CD4-positive, CD25-positive, alpha-beta regulatory T cell (primary cell): ENCODE measurements at regions not wholly inside any gene's neighbourhood (a gene's known extent, or its start where the extent isn't known, plus 50 kb on each side); places are given as distances from the start of the nearest gene placed in this dataset.
"Not testable (repeated sequence)": the region's sequence is repeated elsewhere in the genome, so short reads cannot be mapped to it uniquely, and the experiment has no call there.

Experiments used
- ATAC-seq, 2 donors: fragments of 150-1000 bp; cut with Tn5 transposase; one replicate each; pipeline ENCODE4 v1.10.0; 2021; ENCODE audit warnings: low read depth in 2 of 2, moderate number of reproducible peaks in 2 of 2, moderate library complexity in 1 of 2
- DNase-seq, 3 donors: peaks; one replicate each; pipeline versions ENCODE4 v3.0.0 to v3.0.0-alpha.2; 2012 to 2022; ENCODE audit warnings: mixed read lengths in 1 of 3
- H3K27ac ChIP-seq: one replicate; pipeline ENCODE4 v1.7.0; 2013; ENCODE audit warnings: mild to moderate bottlenecking, low read length; ENCODE audit not compliant: insufficient read depth, poor library complexity, severe bottlenecking
- H3K27me3 ChIP-seq: one replicate; pipeline ENCODE4 v1.7.0; 2013; ENCODE audit warnings: low read length; ENCODE audit not compliant: control insufficient read depth, insufficient read depth
- H3K36me3 ChIP-seq: one replicate; pipeline ENCODE4 v1.7.0; 2013; ENCODE audit warnings: mild to moderate bottlenecking, low read length, moderate library complexity; ENCODE audit not compliant: control insufficient read depth, insufficient read depth
- H3K4me1 ChIP-seq: 2 replicates; pipeline ENCODE4 v1.7.0; 2013; ENCODE audit warnings: mild to moderate bottlenecking, low read length; ENCODE audit not compliant: insufficient read depth, control insufficient read depth, poor library complexity, severe bottlenecking
- H3K4me3 ChIP-seq: one replicate; pipeline ENCODE4 v1.7.0; 2013; ENCODE audit warnings: low read depth, mild to moderate bottlenecking, low read length, moderate library complexity
- H3K9me3 ChIP-seq, 2 experiments: 1 replicate in 1 of 2; 2 replicates in 1 of 2; pipeline ENCODE4 v1.7.0; 2013; ENCODE audit warnings: low read length in 2 of 2, mild to moderate bottlenecking in 1 of 2, moderate library complexity in 1 of 2; ENCODE audit not compliant: control insufficient read depth in 2 of 2
- H3K27ac Mint-ChIP-seq, 3 donors: one replicate each; pipeline ENCODE4 v1.8.0; 2020 to 2022; ENCODE audit warnings: mild to moderate bottlenecking in 3 of 3, mixed read lengths in 3 of 3, moderate library complexity in 2 of 3
- H3K27me3 Mint-ChIP-seq: one replicate; pipeline ENCODE4 v1.8.0; 2022; ENCODE audit warnings: mild to moderate bottlenecking, mixed read lengths
- H3K36me3 Mint-ChIP-seq: one replicate; pipeline ENCODE4 v1.8.0; 2020; ENCODE audit warnings: mixed read lengths
- H3K4me1 Mint-ChIP-seq, 4 donors: one replicate each; pipeline ENCODE4 v1.8.0; 2020 to 2022; ENCODE audit warnings: mixed read lengths in 4 of 4, mild to moderate bottlenecking in 1 of 4
- H3K4me3 Mint-ChIP-seq, 4 donors: one replicate each; pipeline ENCODE4 v1.8.0; 2020 to 2022; ENCODE audit warnings: mild to moderate bottlenecking in 4 of 4, mixed read lengths in 4 of 4, moderate library complexity in 3 of 4
- H3K9me3 Mint-ChIP-seq, 7 donors: one replicate each; pipeline ENCODE4 v1.8.0; 2020 to 2022; ENCODE audit warnings: mixed read lengths in 7 of 7, mild to moderate bottlenecking in 3 of 7, moderate library complexity in 2 of 7

GRCh38 chr12:88714263-88714882, 134.1 kb upstream of the KITLG start:
- not testable (repeated sequence) for H3K9me3 ChIP-seq, H3K27ac ChIP-seq, H3K36me3 Mint-ChIP-seq, H3K4me1 ChIP-seq, H3K36me3 ChIP-seq, H3K4me1 Mint-ChIP-seq, H3K27me3 Mint-ChIP-seq, H3K4me3 ChIP-seq, H3K9me3 Mint-ChIP-seq, DNase-seq, ATAC-seq, H3K27me3 ChIP-seq, H3K4me3 Mint-ChIP-seq, H3K27ac Mint-ChIP-seq

- Mint-ChIP-seq H3K36me3 (no peaks in the 10 kb centered on the region), H3K27me3 (no peaks in the 10 kb centered on the region)
- ATAC-seq, result no peak
Observed at GRCh38 chr12:88707800-88708199, 127.5 kb upstream of the KITLG start.

GRCh38 chr12:88706286-88706685, 126.0 kb upstream of the KITLG start:
- H3K27me3 Mint-ChIP-seq, result no peaks in the 10 kb centered on the region
- Histone ChIP-seq H3K4me3 (no peak overlapping the region), H3K27me3 (no peaks in the 10 kb centered on the region), H3K27ac (no peak overlapping the region), H3K9me3 (no peaks in the 10 kb centered on the region), H3K4me1 (no peaks in the 10 kb centered on the region), H3K36me3 (no peaks in the 10 kb centered on the region)
- H3K4me3 Mint-ChIP-seq, result no peak overlapping the region
- ATAC-seq (no peak), DNase-seq (no peak)
- H3K36me3 Mint-ChIP-seq, result no peaks in the 10 kb centered on the region
- H3K9me3 Mint-ChIP-seq, result peaks cover 0 to 18% (median 4%) of the 10 kb centered on the region in 7 donors
- no peak overlapping the region for H3K27ac Mint-ChIP-seq
- no peaks in the 10 kb centered on the region for H3K4me1 Mint-ChIP-seq

More at GRCh38 chr12:88707800-88708199, 127.5 kb upstream of the KITLG start:
- no peaks in the 10 kb centered on the region for H3K9me3 ChIP-seq
- H3K27me3 ChIP-seq, result no peaks in the 10 kb centered on the region
- H3K4me3 ChIP-seq, result no peak overlapping the region
- no peak overlapping the region for H3K27ac Mint-ChIP-seq
- no peaks in the 10 kb centered on the region for H3K4me1 Mint-ChIP-seq
- no peaks in the 10 kb centered on the region for H3K36me3 ChIP-seq
- no peak for DNase-seq
- H3K4me3 Mint-ChIP-seq, result no peak overlapping the region
- H3K4me1 ChIP-seq, result no peaks in the 10 kb centered on the region
- H3K9me3 Mint-ChIP-seq, result peaks cover 0 to 18% (median 5%) of the 10 kb centered on the region in 7 donors
- H3K27ac ChIP-seq, result no peak overlapping the region

GRCh38 chr12:88703790-88704189, 123.5 kb upstream of the KITLG start:
- Mint-ChIP-seq H3K4me3 (no peak overlapping the region), H3K4me1 (no peaks in the 10 kb centered on the region), H3K36me3 (no peaks in the 10 kb centered on the region), H3K27me3 (no peaks in the 10 kb centered on the region), H3K9me3 (peaks cover 0 to 18% (median 4%) of the 10 kb centered on the region in 7 donors), H3K27ac (no peak overlapping the region)
- Histone ChIP-seq H3K4me3 (no peak overlapping the region), H3K27me3 (no peaks in the 10 kb centered on the region), H3K27ac (no peak overlapping the region), H3K36me3 (no peaks in the 10 kb centered on the region), H3K4me1 (no peaks in the 10 kb centered on the region), H3K9me3 (no peaks in the 10 kb centered on the region)
- no peak for ATAC-seq
- no peak for DNase-seq

GRCh38 chr12:88698471-88698870, 118.2 kb upstream of the KITLG start:
- peaks cover 0 to 10% (median 1%) of the 10 kb centered on the region in 7 donors for H3K9me3 Mint-ChIP-seq
- H3K4me3 Mint-ChIP-seq, result no peak overlapping the region
- no peaks in the 10 kb centered on the region for H3K4me1 Mint-ChIP-seq
- H3K36me3 ChIP-seq, result no peaks in the 10 kb centered on the region
- H3K4me3 ChIP-seq, result no peak overlapping the region
- H3K36me3 Mint-ChIP-seq, result no peaks in the 10 kb centered on the region
- DNase-seq (no peak), ATAC-seq (no peak)
- H3K27me3 Mint-ChIP-seq, result no peaks in the 10 kb centered on the region
- no peaks in the 10 kb centered on the region for H3K27me3 ChIP-seq
- no peaks in the 10 kb centered on the region for H3K4me1 ChIP-seq
- no peak overlapping the region for H3K27ac ChIP-seq
- H3K9me3 ChIP-seq, result no peaks in the 10 kb centered on the region
- no peak overlapping the region for H3K27ac Mint-ChIP-seq

GRCh38 chr12:88693837-88694445, 113.7 kb upstream of the KITLG start:
- Mint-ChIP-seq H3K36me3 (no peaks in the 10 kb centered on the region), H3K4me3 (no peak overlapping the region), H3K27me3 (no peaks in the 10 kb centered on the region), H3K27ac (no peak overlapping the region), H3K9me3 (peaks cover 0 to 10% (median 4%) of the 10 kb centered on the region in 7 donors), H3K4me1 (no peaks in the 10 kb centered on the region)
- DNase-seq (no peak), ATAC-seq (no peak)
- H3K36me3 ChIP-seq, result no peaks in the 10 kb centered on the region
- H3K27me3 ChIP-seq, result no peaks in the 10 kb centered on the region
- H3K27ac ChIP-seq, result no peak overlapping the region
- H3K9me3 ChIP-seq, result no peaks in the 10 kb centered on the region
- no peak overlapping the region for H3K4me3 ChIP-seq
- H3K4me1 ChIP-seq, result no peaks in the 10 kb centered on the region

- DNase-seq (no peak), ATAC-seq (no peak)
- Histone ChIP-seq H3K9me3 (no peaks in the 10 kb centered on the region), H3K4me1 (no peaks in the 10 kb centered on the region), H3K4me3 (no peak overlapping the region), H3K27me3 (no peaks in the 10 kb centered on the region), H3K27ac (no peak overlapping the region), H3K36me3 (no peaks in the 10 kb centered on the region)
- H3K9me3 Mint-ChIP-seq, result peaks cover 0 to 10% (median 4%) of the 10 kb centered on the region in 7 donors
- H3K4me3 Mint-ChIP-seq, result no peak overlapping the region
- no peaks in the 10 kb centered on the region for H3K36me3 Mint-ChIP-seq
- H3K27me3 Mint-ChIP-seq, result no peaks in the 10 kb centered on the region
- H3K27ac Mint-ChIP-seq, result no peak overlapping the region
- H3K4me1 Mint-ChIP-seq, result no peaks in the 10 kb centered on the region
Observed at GRCh38 chr12:88691811-88692210, 111.5 kb upstream of the KITLG start.

- Histone ChIP-seq H3K9me3 (no peaks in the 10 kb centered on the region), H3K4me1 (no peaks in the 10 kb centered on the region), H3K27ac (no peak overlapping the region), H3K4me3 (no peak overlapping the region), H3K27me3 (no peaks in the 10 kb centered on the region), H3K36me3 (no peaks in the 10 kb centered on the region)
- Mint-ChIP-seq H3K27ac (no peak overlapping the region), H3K4me3 (no peak overlapping the region), H3K9me3 (peaks cover 0 to 11% (median 4%) of the 10 kb centered on the region in 7 donors), H3K4me1 (no peaks in the 10 kb centered on the region), H3K27me3 (peaks cover 4% of the 10 kb centered on the region), H3K36me3 (no peaks in the 10 kb centered on the region)
- no peak for ATAC-seq
- DNase-seq, result no peak
Observed at GRCh38 chr12:88684610-88685009, 104.3 kb upstream of the KITLG start.
